ENCODE measurements at regions not wholly inside any gene's neighbourhood (a gene's known extent, or its start where the extent isn't known, plus 50 kb on each side); places are given as distances from the start of the nearest gene placed in this dataset.

DNA sequence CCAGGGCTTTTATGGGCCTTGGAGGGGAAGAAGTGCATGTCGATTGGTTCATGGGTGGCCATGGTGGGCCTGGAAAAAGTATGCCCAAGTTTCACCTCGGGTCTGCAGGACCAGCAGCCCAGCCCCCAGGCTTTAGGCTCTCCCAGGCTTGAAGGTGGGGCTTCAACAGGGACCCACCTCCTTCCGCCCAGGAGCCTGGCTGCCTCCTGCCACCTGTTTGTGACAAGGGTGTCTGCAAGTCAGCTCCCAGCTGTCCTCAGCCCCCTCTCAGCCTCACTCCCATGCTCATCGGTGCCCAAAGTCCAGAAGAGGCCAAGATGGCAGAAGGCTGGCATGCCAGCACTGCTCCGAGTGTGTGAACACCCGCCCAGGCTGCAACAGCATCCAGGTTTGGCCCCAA lies 1063.2 kb upstream of the ACO1 start:
- BruUV-seq (replicated peaks) = no TSS peak
- in situ Hi-C loops (cut with MboI) = no loop called here
- Histone ChIP-seq H3K4me1 (replicated peaks in 1 of 2; ENCODE audit: control insufficient read depth in 2 of 2, insufficient read depth in 2 of 2, low read length in 2 of 2) (no peaks in the 10 kb centered on the region), H4K20me1 (replicated peaks; ENCODE audit: control insufficient read depth, insufficient read depth, low read length) (no peaks in the 10 kb centered on the region), H3K4me3 (no peak overlapping the region), H3K79me2 (ENCODE audit: control insufficient read depth, insufficient read depth, low read length) (no peaks in the 10 kb centered on the region), H3K9ac (ENCODE audit: insufficient read depth in 1 of 2, low read depth in 2 of 2, low read length in 2 of 2) (no peak overlapping the region), H3K9me3 (replicated peaks; ENCODE audit: control insufficient read depth, insufficient read depth, low read depth, low read length) (no peaks in the 10 kb centered on the region), H3K27me3 (ENCODE audit: control insufficient read depth in 2 of 2, insufficient read depth in 2 of 2, low read length in 2 of 2) (no peaks in the 10 kb centered on the region), H2AFZ (ENCODE audit: low read depth, low read length) (no peak overlapping the region), H3K9me1 (ENCODE audit: control insufficient read depth, insufficient read depth, low read length) (no peaks in the 10 kb centered on the region), H3K36me3 (ENCODE audit: control insufficient read depth, insufficient read depth, low read length) (no peaks in the 10 kb centered on the region), H3K27ac (ENCODE audit: extremely low read depth, low read depth, low read length) (no peak overlapping the region), H3K4me2 (ENCODE audit: insufficient read depth, low read length) (no peak overlapping the region)
- POLR2A ChIA-PET = no interaction called here
- DNase-seq (ENCODE audit: extremely low read depth in 1 of 4, low spot score in 3 of 4) (no peak), ATAC-seq (no peak), FAIRE-seq (no peak)
- CTCF ChIA-PET (ENCODE audit: low intra/inter-chr PET ratio) = no interaction called here
- no CpG with 5 or more reads among the region's 6 CpGs for WGBS (ENCODE audit: insufficient coverage, low coverage, missing lambda C conversion rate)
- TF ChIP-seq PTTG1 (tag; IDR thresholded peaks at IDR 0.05; ENCODE audit: low read depth) (no peak), ZNF699 (CRISPR knock-in tag; IDR thresholded peaks at IDR 0.05; ENCODE audit: insufficient replicate concordance) (no peak), TGIF2 (CRISPR knock-in tag; IDR thresholded peaks at IDR 0.05) (no peak), ERF (CRISPR knock-in tag; IDR thresholded peaks at IDR 0.05) (no peak), COPS2 (conservative IDR thresholded peaks at IDR 0.05) (no peak), ZSCAN32 (CRISPR knock-in tag; IDR thresholded peaks at IDR 0.05) (no peak), CREB1 (IDR thresholded peaks at IDR 0.05) (no peak), CREB1 (CRISPR knock-in tag; IDR thresholded peaks at IDR 0.05) (no peak)
- intact Hi-C loops (cut with micrococcal nuclease) = no loop called here

DNA sequence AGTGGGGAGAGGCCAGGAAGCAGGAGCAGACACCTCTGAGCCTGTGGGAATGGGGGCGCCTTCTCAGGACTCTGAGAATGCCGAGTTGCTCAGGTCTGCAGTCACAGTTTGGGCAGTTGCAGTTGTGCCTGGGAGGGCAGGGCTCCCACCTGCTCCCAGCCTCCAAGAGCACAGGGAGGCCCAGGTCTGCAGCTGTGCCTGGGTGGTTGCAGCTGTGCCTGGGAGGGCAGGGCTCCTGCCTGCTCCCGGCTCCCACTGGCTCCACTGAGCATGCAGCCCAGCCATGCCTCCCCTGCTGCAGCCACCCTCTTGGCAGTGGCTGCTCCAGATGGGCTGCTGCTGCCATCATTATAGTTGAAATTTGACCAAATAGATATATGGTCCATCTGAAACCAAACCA lies 1062.8 kb upstream of the ACO1 start:
- in situ Hi-C loops (cut with MboI) = no loop called here
- Histone ChIP-seq H3K79me2 (ENCODE audit: control insufficient read depth, insufficient read depth, low read length) (no peaks in the 10 kb centered on the region), H3K4me3 (no peak overlapping the region), H3K4me1 (replicated peaks in 1 of 2; ENCODE audit: control insufficient read depth in 2 of 2, insufficient read depth in 2 of 2, low read length in 2 of 2) (no peaks in the 10 kb centered on the region), H3K9me1 (ENCODE audit: control insufficient read depth, insufficient read depth, low read length) (no peaks in the 10 kb centered on the region), H3K4me2 (ENCODE audit: insufficient read depth, low read length) (no peak overlapping the region), H4K20me1 (replicated peaks; ENCODE audit: control insufficient read depth, insufficient read depth, low read length) (no peaks in the 10 kb centered on the region), H3K27me3 (ENCODE audit: control insufficient read depth in 2 of 2, insufficient read depth in 2 of 2, low read length in 2 of 2) (no peaks in the 10 kb centered on the region), H3K36me3 (ENCODE audit: control insufficient read depth, insufficient read depth, low read length) (no peaks in the 10 kb centered on the region), H3K9me3 (replicated peaks; ENCODE audit: control insufficient read depth, insufficient read depth, low read depth, low read length) (no peaks in the 10 kb centered on the region), H2AFZ (ENCODE audit: low read depth, low read length) (no peak overlapping the region), H3K27ac (ENCODE audit: extremely low read depth, low read depth, low read length) (no peak overlapping the region), H3K9ac (ENCODE audit: insufficient read depth in 1 of 2, low read depth in 2 of 2, low read length in 2 of 2) (no peak overlapping the region)
- WGBS (ENCODE audit: insufficient coverage, low coverage, missing lambda C conversion rate) = no CpG with 5 or more reads among the region's 3 CpGs
- intact Hi-C loops (cut with micrococcal nuclease) = no loop called here
- ChIA-PET CTCF (ENCODE audit: low intra/inter-chr PET ratio) (no interaction called here), POLR2A (no interaction called here)
- no peak for ATAC-seq
- no peak for TF ChIP-seq THAP7 (CRISPR knock-in tag; IDR thresholded peaks at IDR 0.05)
- FAIRE-seq = no peak
- BruUV-seq (replicated peaks) = no TSS peak
- DNase-seq (ENCODE audit: extremely low read depth in 1 of 4, low spot score in 3 of 4) = no peak

Measured in K562 (cell line).